GM23338 (cell line): ENCODE measurements at regions not wholly inside any gene's neighbourhood (a gene's known extent, or its start where the extent isn't known, plus 50 kb on each side); places are given as distances from the start of the nearest gene placed in this dataset.

Source experiments
- ATAC-seq: fragments of 200-7000 bp; cut with Tn5 transposase; 3 replicates; pipeline ENCODE4 v1.9.1; 2020
- DNase-seq: peaks from one replicate; pipeline ENCODE4 v3.0.0-alpha.2; 2015; ENCODE audit warnings: low spot score
- H2AFZ ChIP-seq: fragments of 200-600 bp; sonication (generic); 2 replicates; pipeline ENCODE4 v1.8.0; 2016; ENCODE audit warnings: antibody characterized with exemption, mild to moderate bottlenecking, moderate library complexity
- H3F3A ChIP-seq: fragments of 200-600 bp; sonication (generic); replicated peaks from 2 replicates; pipeline ENCODE4 v1.8.0; 2017; ENCODE audit warnings: antibody characterized with exemption, mixed run types, low read depth
- H3K27ac ChIP-seq: fragments of 200-600 bp; sonication (generic); 2 replicates; pipeline ENCODE4 v1.6.1; 2016; ENCODE audit warnings: low read depth
- H3K27me3 ChIP-seq: fragments of 200-600 bp; sonication (generic); 2 replicates; pipeline ENCODE4 v1.8.0; 2016; ENCODE audit warnings: mild to moderate bottlenecking, mixed run types, moderate library complexity; ENCODE audit not compliant: insufficient read depth
- H3K36me3 ChIP-seq: fragments of 200-600 bp; sonication (generic); 2 replicates; pipeline ENCODE4 v1.8.0; 2016; ENCODE audit warnings: mild to moderate bottlenecking; ENCODE audit not compliant: insufficient read depth
- H3K4me1 ChIP-seq: fragments of 200-600 bp; sonication (generic); 2 replicates; pipeline ENCODE4 v1.8.0; 2016; ENCODE audit warnings: mild to moderate bottlenecking, moderate library complexity; ENCODE audit not compliant: insufficient read depth
- H3K4me2 ChIP-seq: fragments of 200-600 bp; sonication (generic); 2 replicates; pipeline ENCODE4 v1.7.1; 2017; ENCODE audit warnings: mixed run types
- H3K4me3 ChIP-seq: fragments of 200-600 bp; sonication (generic); 2 replicates; pipeline ENCODE4 v1.6.1; 2016; ENCODE audit warnings: mixed run types
- H3K79me2 ChIP-seq: fragments of 200-600 bp; sonication (generic); replicated peaks from 2 replicates; pipeline ENCODE4 v1.8.0; 2017; ENCODE audit warnings: mild to moderate bottlenecking; ENCODE audit not compliant: insufficient read depth
- H3K9me2 ChIP-seq: fragments of 200-600 bp; sonication (generic); 2 replicates; pipeline ENCODE4 v1.8.0; 2017; ENCODE audit not compliant: insufficient read depth
- H4K20me1 ChIP-seq: fragments of 200-600 bp; sonication (generic); replicated peaks from 2 replicates; pipeline ENCODE4 v1.8.0; 2017; ENCODE audit warnings: mild to moderate bottlenecking; ENCODE audit not compliant: insufficient read depth
- H3K27ac Mint-ChIP-seq: 2 replicates; pipeline ENCODE4 v1.8.0; 2020; ENCODE audit warnings: inconsistent platforms, mild to moderate bottlenecking, moderate library complexity, mixed read lengths
- H3K27me3 Mint-ChIP-seq: 3 replicates; pipeline ENCODE4 v1.8.0; 2022; ENCODE audit warnings: low read depth, mild to moderate bottlenecking, moderate library complexity, mixed read lengths, inconsistent platforms; ENCODE audit not compliant: insufficient read depth, poor library complexity
- H3K36me3 Mint-ChIP-seq: 3 replicates; pipeline ENCODE4 v1.8.0; 2021; ENCODE audit warnings: low read depth, mild to moderate bottlenecking, inconsistent platforms, moderate library complexity, mixed read lengths
- H3K4me1 Mint-ChIP-seq: 3 replicates; pipeline ENCODE4 v1.8.0; 2020; ENCODE audit warnings: mild to moderate bottlenecking, inconsistent platforms, mixed read lengths
- H3K4me3 Mint-ChIP-seq: 3 replicates; pipeline ENCODE4 v1.8.0; 2021; ENCODE audit warnings: moderate library complexity, mild to moderate bottlenecking, inconsistent platforms, mixed read lengths
- H3K9me3 Mint-ChIP-seq: 3 replicates; pipeline ENCODE4 v1.8.0; 2020; ENCODE audit warnings: moderate library complexity, mild to moderate bottlenecking, inconsistent platforms, mixed read lengths
- ETS1 ChIP-seq: IDR thresholded peaks from 2 replicates; pipeline ENCODE4 v1.6.1; 2016; ENCODE audit warnings: antibody characterized with exemption
- NANOG ChIP-seq: IDR thresholded peaks from 2 replicates; pipeline ENCODE4 v1.6.1; 2016; ENCODE audit warnings: antibody characterized with exemption, borderline replicate concordance
- POLR2AphosphoS5 ChIP-seq: IDR thresholded peaks from 2 replicates; pipeline ENCODE4 v1.6.1; 2016; ENCODE audit warnings: antibody characterized with exemption, low read depth
- ZNF114 ChIP-seq: fragments of 250-450 bp; sonication (Bioruptor Pico); IDR thresholded peaks from 2 replicates; pipeline ENCODE4 v1.5.0; 2020; ENCODE audit warnings: mild to moderate bottlenecking, moderate library complexity
- ZNF462 ChIP-seq: fragments of 250-450 bp; sonication (Bioruptor Pico); IDR thresholded peaks from 2 replicates; pipeline ENCODE4 v1.5.0; 2020; ENCODE audit warnings: mild to moderate bottlenecking, moderate library complexity

GRCh38 chr10:23869996-23870395, 338.9 kb upstream of the KIAA1217 start:
- ATAC-seq: no peak
- TF ChIP-seq ZNF462 (CRISPR knock-in tag): no peak
- TF ChIP-seq ETS1: no peak
- no peak for TF ChIP-seq ZNF114
- no peak for TF ChIP-seq POLR2AphosphoS5
- no peak for TF ChIP-seq NANOG
- H3K36me3 ChIP-seq: no peaks in the 10 kb centered on the region
- H3K79me2 ChIP-seq: no peaks in the 10 kb centered on the region
- no peak overlapping the region for H3K4me2 ChIP-seq
- no peaks in the 10 kb centered on the region for H3K27me3 ChIP-seq
- H2AFZ ChIP-seq: no peak overlapping the region
- no peaks in the 10 kb centered on the region for H3F3A ChIP-seq
- DNase-seq: no peak
- Mint-ChIP-seq H3K27me3 (peaks cover 2% of the 10 kb centered on the region), H3K4me3 (no peak overlapping the region), H3K9me3 (no peaks in the 10 kb centered on the region), H3K4me1 (peaks cover 23% of the 10 kb centered on the region), H3K27ac (peak overlapping the region; percentile 12; the same call in 1 of the 2 replicates), H3K36me3 (no peaks in the 10 kb centered on the region)
- H3K4me1 ChIP-seq: peaks cover 12% of the 10 kb centered on the region
- H4K20me1 ChIP-seq: no peaks in the 10 kb centered on the region
- H3K4me3 ChIP-seq: no peak overlapping the region
- H3K27ac ChIP-seq: no peak overlapping the region
- H3K9me2 ChIP-seq: no peaks in the 10 kb centered on the region
